IMR-90 (cell line): ENCODE measurements at regions not wholly inside any gene's neighbourhood (a gene's known extent, or its start where the extent isn't known, plus 50 kb on each side); places are given as distances from the start of the nearest gene placed in this dataset.

Experiments
- ATAC-seq: fragments of 200-7000 bp; cut with Tn5 transposase; 2 replicates; pipeline ENCODE4 v1.9.1; 2020; ENCODE audit warnings: low read depth, mild to moderate bottlenecking, moderate library complexity
- BruUV-seq: library from RNA; stranded (reverse); fragments of 400-500 nt; replicated peaks from 2 replicates; lab custom pipeline; 2021; lab: Mats Ljungman, UMichigan
- CTCF ChIA-PET: fragments of 300-600 bp; formaldehyde crosslinking; extraction: SDS; loops from one replicate; lab custom pipeline; 2021; ENCODE audit warnings: antibody characterized with exemption; lab: Yijun Ruan, JAX
- POLR2A ChIA-PET: fragments of 300-600 bp; sonication (Branson Sonifier 250); formaldehyde crosslinking; loops from one replicate; lab custom pipeline; 2022; ENCODE audit warnings: antibody characterized with exemption; ENCODE audit not compliant: unreplicated experiment; lab: Charles Lee
- DNase-seq: peaks from one replicate; pipeline ENCODE4 v3.0.0; 2013
- H2AFZ ChIP-seq: replicated peaks from 2 replicates; pipeline ENCODE3; 2013; ENCODE audit warnings: low read length, mild to moderate bottlenecking; ENCODE audit not compliant: poor library complexity
- H2AK5ac ChIP-seq: 2 replicates; pipeline ENCODE4 v1.6.1; 2013; ENCODE audit warnings: low read depth, low read length, inconsistent platforms
- H2AK9ac ChIP-seq: replicated peaks from 2 replicates; pipeline ENCODE3; 2013; ENCODE audit warnings: mild to moderate bottlenecking, low read depth, low read length, moderate library complexity; ENCODE audit not compliant: poor library complexity
- H2BK120ac ChIP-seq: 2 replicates; pipeline ENCODE4 v1.6.1; 2013; ENCODE audit warnings: low read depth, low read length, inconsistent platforms
- H2BK15ac ChIP-seq: 3 replicates; pipeline ENCODE4 v1.6.1; 2013; ENCODE audit warnings: low read depth, low read length, inconsistent platforms
- H2BK20ac ChIP-seq: 2 replicates; pipeline ENCODE4 v1.6.1; 2013; ENCODE audit warnings: low read depth, mild to moderate bottlenecking, inconsistent platforms, low read length, moderate library complexity
- H2BK5ac ChIP-seq: 2 replicates; pipeline ENCODE4 v1.6.1; 2013; ENCODE audit warnings: mild to moderate bottlenecking, low read depth, low read length, inconsistent platforms; ENCODE audit not compliant: poor library complexity, severe bottlenecking
- H3K14ac ChIP-seq: replicated peaks from 2 replicates; pipeline ENCODE4 v1.6.1; 2013; ENCODE audit warnings: low read depth, low read length, inconsistent platforms
- H3K18ac ChIP-seq: 2 replicates; pipeline ENCODE4 v1.6.1; 2013; ENCODE audit warnings: low read depth, low read length, control low read depth
- H3K23ac ChIP-seq: 2 replicates; pipeline ENCODE4 v1.6.1; 2013; ENCODE audit warnings: low read depth, low read length, inconsistent platforms
- H3K27ac ChIP-seq: 2 replicates; pipeline ENCODE4 v1.5.1; 2013; ENCODE audit warnings: mild to moderate bottlenecking, control low read depth, low read length; ENCODE audit not compliant: insufficient read depth
- H3K27me3 ChIP-seq: 2 replicates; pipeline ENCODE4 v1.6.1; 2013; ENCODE audit warnings: low read length; ENCODE audit not compliant: control insufficient read depth, insufficient read depth
- H3K36me3 ChIP-seq: 2 replicates; pipeline ENCODE4 v1.6.1; 2013; ENCODE audit warnings: low read length, mixed read lengths; ENCODE audit not compliant: control insufficient read depth, insufficient read depth
- H3K4ac ChIP-seq: 2 replicates; pipeline ENCODE4 v1.6.1; 2013; ENCODE audit warnings: low read depth, low read length, inconsistent platforms
- H3K4me1 ChIP-seq: 2 replicates; pipeline ENCODE4 v1.6.1; 2013; ENCODE audit warnings: low read length, mixed read lengths; ENCODE audit not compliant: control insufficient read depth, insufficient read depth
- H3K4me2 ChIP-seq: 2 replicates; pipeline ENCODE4 v1.6.1; 2013; ENCODE audit warnings: low read depth, mild to moderate bottlenecking, control low read depth, low read length, moderate library complexity
- H3K4me3 ChIP-seq: 2 replicates; pipeline ENCODE4 v1.5.1; 2013; ENCODE audit warnings: low read depth, mild to moderate bottlenecking, control low read depth, low read length, moderate library complexity; ENCODE audit not compliant: insufficient read depth
- H3K56ac ChIP-seq: 2 replicates; pipeline ENCODE4 v1.6.1; 2013; ENCODE audit warnings: low read length, inconsistent platforms; ENCODE audit not compliant: insufficient read depth; ENCODE audit errors: extremely low read depth
- H3K79me1 ChIP-seq, 2 experiments: 2 replicates each; pipeline ENCODE4 v1.6.1; 2013; ENCODE audit warnings: low read length in 2 of 2, inconsistent platforms in 1 of 2, low read depth in 1 of 2
- H3K9ac ChIP-seq: 2 replicates; pipeline ENCODE4 v1.6.1; 2013; ENCODE audit warnings: low read depth, low read length, control low read depth
- H3K9me1 ChIP-seq: 2 replicates; pipeline ENCODE4 v1.6.1; 2013; ENCODE audit warnings: low read length, inconsistent platforms; ENCODE audit not compliant: insufficient read depth
- H3K9me3 ChIP-seq: 2 replicates; pipeline ENCODE4 v1.6.1; 2013; ENCODE audit warnings: low read length; ENCODE audit not compliant: control insufficient read depth, insufficient read depth
- H4K20me1 ChIP-seq: 2 replicates; pipeline ENCODE4 v1.6.1; 2013; ENCODE audit warnings: low read length, inconsistent platforms; ENCODE audit not compliant: insufficient read depth
- H4K5ac ChIP-seq: 2 replicates; pipeline ENCODE4 v1.6.1; 2013; ENCODE audit warnings: mild to moderate bottlenecking, low read depth, low read length, control low read depth
- H4K8ac ChIP-seq, 2 experiments: 2 replicates each; pipeline ENCODE4 v1.6.1; 2013; ENCODE audit warnings: low read depth in 2 of 2, low read length in 2 of 2, control low read depth in 1 of 2, inconsistent platforms in 1 of 2
- H4K91ac ChIP-seq: 2 replicates; pipeline ENCODE4 v1.6.1; 2013; ENCODE audit warnings: low read depth, low read length, inconsistent platforms; ENCODE audit not compliant: insufficient read depth
- CHD1 ChIP-seq: IDR thresholded peaks from 2 replicates; pipeline ENCODE4 v1.6.1; 2012; ENCODE audit warnings: low read depth, low read length, improper control_type of control experiment
- MAZ ChIP-seq: IDR thresholded peaks from 2 replicates; pipeline ENCODE4 v1.6.1; 2012; ENCODE audit warnings: low read depth, mild to moderate bottlenecking, low read length, improper control_type of control experiment, moderate library complexity, borderline replicate concordance
- NFE2L2 ChIP-seq: fragments of 150-350 bp; IDR thresholded peaks from 2 replicates; pipeline ENCODE4 v1.6.1; 2016; ENCODE audit warnings: low read depth, mild to moderate bottlenecking, low read length
- RAD21 ChIP-seq: IDR thresholded peaks from 2 replicates; pipeline ENCODE4 v1.6.1; 2012; ENCODE audit warnings: low read length, improper control_type of control experiment
- WGBS, 2 experiments: methylation state at CpG; one replicate each; pipeline versions ENCODE4 v1.1.5 to v1.1.7; 2013; ENCODE audit warnings: missing lambda C conversion rate in 2 of 2; ENCODE audit not compliant: insufficient read length in 1 of 2; ENCODE audit errors: extremely low coverage in 2 of 2; 5-methylcytosine and 5-hydroxymethylcytosine counted together
- dilution Hi-C: fragments of 300-500 bp; cut with HindIII; formaldehyde crosslinking; loops from one replicate; pipeline ENCODE4 v1.14.3; 2018; ENCODE audit warnings: low sequenced_read_pairs; ENCODE audit not compliant: unreplicated experiment
- in situ Hi-C: fragments of 300-500 bp; cut with MboI; formaldehyde crosslinking; loops from 3 replicates; pipeline ENCODE4 v1.14.3; 2019; ENCODE audit warnings: low sequenced_read_pairs, inconsistent platforms, mixed read lengths
- intact Hi-C: fragments of 100-400 bp; cut with micrococcal nuclease; formaldehyde crosslinking; loops from 2 replicates; pipeline ENCODE4 v1.10.0; 2022
- TF ChIP-seq, protein P1 (sequence below): conservative IDR thresholded peaks from 2 replicates; pipeline ENCODE4 v1.5.1; 2012; ENCODE audit warnings: mild to moderate bottlenecking, low read depth, low read length, improper control_type of control experiment
- TF ChIP-seq, protein P2 (sequence below): fragments of 150-350 bp; IDR thresholded peaks from 2 replicates; pipeline ENCODE4 v1.6.1; 2016; ENCODE audit warnings: low read depth, mild to moderate bottlenecking, low read length, moderate library complexity, borderline replicate concordance
- TF ChIP-seq, protein P3 (sequence below): fragments of 150-350 bp; IDR thresholded peaks from 2 replicates; pipeline ENCODE4 v1.6.1; 2017; ENCODE audit warnings: mild to moderate bottlenecking, antibody characterized with exemption, low read length, low read depth

DNA sequence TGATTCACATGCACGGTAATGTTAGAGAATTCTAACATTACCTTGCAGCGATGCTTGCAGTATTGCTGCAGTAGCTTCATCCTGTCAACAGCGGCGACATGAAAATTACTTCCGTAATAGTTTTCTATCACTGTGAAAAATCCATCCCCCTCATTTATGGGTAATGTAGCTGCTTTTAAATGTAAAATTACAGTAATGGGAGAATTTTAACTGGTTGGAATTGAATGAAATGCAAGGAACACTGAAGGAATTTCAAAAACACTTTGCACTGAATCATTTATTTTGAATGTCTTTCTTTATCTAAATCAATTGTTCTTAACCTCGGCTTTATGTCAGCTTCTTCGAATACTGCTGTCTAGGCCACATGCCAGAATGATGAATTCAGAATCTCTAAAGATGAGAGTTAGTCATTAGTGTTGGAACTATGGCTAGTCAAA is 102.4 kb upstream of the HIVEP1 start:
- no peak overlapping the region for H3K23ac ChIP-seq
- no peak overlapping the region for H4K8ac ChIP-seq
- no peak overlapping the region for H3K18ac ChIP-seq
- no peak overlapping the region for H3K56ac ChIP-seq
- H3K27ac ChIP-seq, result no peak overlapping the region
- no peaks in the 10 kb centered on the region for H3K36me3 ChIP-seq
- ATAC-seq (peak; percentile 40), DNase-seq (peak; percentile 72)
- H3K9ac ChIP-seq, result no peak overlapping the region
- ChIA-PET CTCF (no interaction called here), POLR2A (no interaction called here)
- H3K79me1 ChIP-seq, result no peaks in the 10 kb centered on the region
- H2AK5ac ChIP-seq, result no peak overlapping the region
- no peaks in the 10 kb centered on the region for H3K9me1 ChIP-seq
- no peaks in the 10 kb centered on the region for H3K9me3 ChIP-seq
- no peaks in the 10 kb centered on the region for H4K20me1 ChIP-seq
- no peak overlapping the region for H3K4ac ChIP-seq
- TF ChIP-seq, protein P1, sequence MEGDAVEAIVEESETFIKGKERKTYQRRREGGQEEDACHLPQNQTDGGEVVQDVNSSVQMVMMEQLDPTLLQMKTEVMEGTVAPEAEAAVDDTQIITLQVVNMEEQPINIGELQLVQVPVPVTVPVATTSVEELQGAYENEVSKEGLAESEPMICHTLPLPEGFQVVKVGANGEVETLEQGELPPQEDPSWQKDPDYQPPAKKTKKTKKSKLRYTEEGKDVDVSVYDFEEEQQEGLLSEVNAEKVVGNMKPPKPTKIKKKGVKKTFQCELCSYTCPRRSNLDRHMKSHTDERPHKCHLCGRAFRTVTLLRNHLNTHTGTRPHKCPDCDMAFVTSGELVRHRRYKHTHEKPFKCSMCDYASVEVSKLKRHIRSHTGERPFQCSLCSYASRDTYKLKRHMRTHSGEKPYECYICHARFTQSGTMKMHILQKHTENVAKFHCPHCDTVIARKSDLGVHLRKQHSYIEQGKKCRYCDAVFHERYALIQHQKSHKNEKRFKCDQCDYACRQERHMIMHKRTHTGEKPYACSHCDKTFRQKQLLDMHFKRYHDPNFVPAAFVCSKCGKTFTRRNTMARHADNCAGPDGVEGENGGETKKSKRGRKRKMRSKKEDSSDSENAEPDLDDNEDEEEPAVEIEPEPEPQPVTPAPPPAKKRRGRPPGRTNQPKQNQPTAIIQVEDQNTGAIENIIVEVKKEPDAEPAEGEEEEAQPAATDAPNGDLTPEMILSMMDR, result no peak
- TF ChIP-seq NFE2L2, result no peak
- TF ChIP-seq, protein P2, sequence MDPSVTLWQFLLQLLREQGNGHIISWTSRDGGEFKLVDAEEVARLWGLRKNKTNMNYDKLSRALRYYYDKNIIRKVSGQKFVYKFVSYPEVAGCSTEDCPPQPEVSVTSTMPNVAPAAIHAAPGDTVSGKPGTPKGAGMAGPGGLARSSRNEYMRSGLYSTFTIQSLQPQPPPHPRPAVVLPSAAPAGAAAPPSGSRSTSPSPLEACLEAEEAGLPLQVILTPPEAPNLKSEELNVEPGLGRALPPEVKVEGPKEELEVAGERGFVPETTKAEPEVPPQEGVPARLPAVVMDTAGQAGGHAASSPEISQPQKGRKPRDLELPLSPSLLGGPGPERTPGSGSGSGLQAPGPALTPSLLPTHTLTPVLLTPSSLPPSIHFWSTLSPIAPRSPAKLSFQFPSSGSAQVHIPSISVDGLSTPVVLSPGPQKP, result no peak
- no peak for TF ChIP-seq MAZ
- TF ChIP-seq, protein P3, sequence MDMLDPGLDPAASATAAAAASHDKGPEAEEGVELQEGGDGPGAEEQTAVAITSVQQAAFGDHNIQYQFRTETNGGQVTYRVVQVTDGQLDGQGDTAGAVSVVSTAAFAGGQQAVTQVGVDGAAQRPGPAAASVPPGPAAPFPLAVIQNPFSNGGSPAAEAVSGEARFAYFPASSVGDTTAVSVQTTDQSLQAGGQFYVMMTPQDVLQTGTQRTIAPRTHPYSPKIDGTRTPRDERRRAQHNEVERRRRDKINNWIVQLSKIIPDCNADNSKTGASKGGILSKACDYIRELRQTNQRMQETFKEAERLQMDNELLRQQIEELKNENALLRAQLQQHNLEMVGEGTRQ, result no peak
- TF ChIP-seq RAD21, result no peak
- no peak for TF ChIP-seq CHD1
- dilution Hi-C loops (no loop called here), intact Hi-C loops (loop anchor here (5.0 kb wide), 1 partner anchor 137 kb away; no protein-coding TSS in a partner anchor), in situ Hi-C loops (no loop called here)
- no TSS peak for BruUV-seq
- H3K4me1 ChIP-seq, result no peaks in the 10 kb centered on the region
- no peak overlapping the region for H3K4me3 ChIP-seq
- no peak overlapping the region for H2BK5ac ChIP-seq
- no peak overlapping the region for H4K5ac ChIP-seq
- H2BK20ac ChIP-seq, result no peak overlapping the region; the same call in 1 of the 2 replicates
- H4K91ac ChIP-seq, result no peak overlapping the region
- H2AK9ac ChIP-seq, result no peak overlapping the region
- H3K4me2 ChIP-seq, result no peak overlapping the region
- H2BK120ac ChIP-seq, result no peak overlapping the region
- H3K14ac ChIP-seq, result 0 out of 2 replicates have a peak overlapping the region, but pooled peaks have one; percentile 34
- no peak overlapping the region for H2BK15ac ChIP-seq
- H2AFZ ChIP-seq, result no peak overlapping the region
- WGBS, 2 experiments, result 100% methylated on average over 1 of the region's 7 CpGs; no CpG with 5 or more reads in 1 of the 2 experiments
- no peaks in the 10 kb centered on the region for H3K27me3 ChIP-seq
